Coronary artery (tissue), 2 donors: ENCODE measurements at regions not wholly inside any gene's neighbourhood (a gene's known extent, or its start where the extent isn't known, plus 50 kb on each side); places are given as distances from the start of the nearest gene placed in this dataset.

ENCODE experiments used
- DNase-seq: peaks from one replicate; pipeline ENCODE4 v3.0.0-alpha.2; 2017; ENCODE audit warnings: low spot score
- H3K27ac ChIP-seq, 2 donors: fragments of 200-600 bp; sonication (generic); one replicate each; pipeline ENCODE4 v1.5.1; 2016 to 2019
- H3K4me3 ChIP-seq: fragments of 200-600 bp; sonication (generic); 2 replicates; pipeline ENCODE4 v1.5.1; 2016; ENCODE audit warnings: mild to moderate bottlenecking, moderate library complexity
- TF ChIP-seq, protein P1 (sequence below): fragments of 200-600 bp; sonication (generic); IDR thresholded peaks from one replicate; pipeline ENCODE4 v1.5.1; 2019; ENCODE audit warnings: antibody characterized with exemption

DNA sequence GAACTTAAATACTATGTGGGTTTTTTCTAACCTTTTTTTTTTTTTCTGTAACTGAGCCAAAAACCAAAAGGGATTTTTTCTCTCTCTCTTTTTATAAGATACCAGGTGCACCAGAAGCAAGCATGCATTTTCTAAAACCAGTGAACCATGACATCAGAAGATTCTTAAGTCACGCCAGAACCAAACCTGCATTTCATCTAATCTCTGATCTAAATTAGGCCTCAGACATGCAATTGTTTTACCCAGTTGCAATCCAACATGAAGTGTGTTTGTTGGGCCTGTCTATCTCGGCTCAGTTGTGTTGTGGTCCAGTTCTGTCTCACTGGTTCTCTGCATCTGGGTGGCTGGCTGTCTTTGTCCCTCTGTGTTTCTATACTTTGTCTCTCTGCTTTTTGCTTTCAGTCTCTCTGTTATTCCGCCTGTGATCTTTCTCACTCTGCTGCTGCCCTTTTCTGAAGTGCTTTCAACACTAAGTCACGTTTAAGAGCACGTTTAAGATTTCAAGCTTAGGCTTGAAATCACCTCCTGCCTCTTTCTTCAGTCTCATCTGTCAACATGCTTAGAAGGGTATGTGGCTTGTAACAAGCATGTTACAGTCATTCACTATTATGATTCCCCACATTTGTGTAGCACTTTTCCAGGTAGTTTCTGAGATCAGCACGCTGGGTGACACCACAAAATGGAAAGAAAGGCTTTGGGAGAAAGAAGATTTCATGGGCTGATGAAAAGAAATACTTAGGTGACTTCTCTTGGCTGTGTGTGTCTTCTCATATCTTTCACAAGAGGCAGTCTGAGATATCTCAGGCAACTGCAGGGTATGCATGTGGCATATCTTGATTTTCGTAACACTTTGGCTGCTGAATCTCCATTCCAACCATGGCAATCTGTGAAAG is 488.9 kb downstream of the SHISA9 start:
- H3K4me3 ChIP-seq, result no peak overlapping the region
- TF ChIP-seq, protein P1, sequence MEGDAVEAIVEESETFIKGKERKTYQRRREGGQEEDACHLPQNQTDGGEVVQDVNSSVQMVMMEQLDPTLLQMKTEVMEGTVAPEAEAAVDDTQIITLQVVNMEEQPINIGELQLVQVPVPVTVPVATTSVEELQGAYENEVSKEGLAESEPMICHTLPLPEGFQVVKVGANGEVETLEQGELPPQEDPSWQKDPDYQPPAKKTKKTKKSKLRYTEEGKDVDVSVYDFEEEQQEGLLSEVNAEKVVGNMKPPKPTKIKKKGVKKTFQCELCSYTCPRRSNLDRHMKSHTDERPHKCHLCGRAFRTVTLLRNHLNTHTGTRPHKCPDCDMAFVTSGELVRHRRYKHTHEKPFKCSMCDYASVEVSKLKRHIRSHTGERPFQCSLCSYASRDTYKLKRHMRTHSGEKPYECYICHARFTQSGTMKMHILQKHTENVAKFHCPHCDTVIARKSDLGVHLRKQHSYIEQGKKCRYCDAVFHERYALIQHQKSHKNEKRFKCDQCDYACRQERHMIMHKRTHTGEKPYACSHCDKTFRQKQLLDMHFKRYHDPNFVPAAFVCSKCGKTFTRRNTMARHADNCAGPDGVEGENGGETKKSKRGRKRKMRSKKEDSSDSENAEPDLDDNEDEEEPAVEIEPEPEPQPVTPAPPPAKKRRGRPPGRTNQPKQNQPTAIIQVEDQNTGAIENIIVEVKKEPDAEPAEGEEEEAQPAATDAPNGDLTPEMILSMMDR, result no peak
- H3K27ac ChIP-seq, result no peak overlapping the region
- DNase-seq, result no peak

DNA sequence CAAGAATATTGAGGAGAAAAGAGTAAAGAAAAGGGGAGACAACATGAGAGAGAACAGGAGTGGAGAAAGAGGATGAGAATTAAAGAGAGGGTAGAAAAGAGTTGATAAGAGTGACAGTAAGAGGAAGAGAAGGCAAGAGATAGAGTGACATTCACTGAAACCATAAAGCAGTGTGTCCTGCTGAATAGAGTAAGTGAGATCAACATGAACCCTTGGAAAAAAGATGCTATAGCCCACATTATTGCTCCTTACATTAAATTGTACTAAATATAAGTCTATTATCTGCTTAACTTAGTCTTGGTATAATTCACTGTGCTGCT is 489.5 kb downstream of the SHISA9 start:
- Histone ChIP-seq H3K27ac (no peak overlapping the region), H3K4me3 (no peak overlapping the region)
- no peak for DNase-seq
- TF ChIP-seq, protein P1, result no peak

DNA sequence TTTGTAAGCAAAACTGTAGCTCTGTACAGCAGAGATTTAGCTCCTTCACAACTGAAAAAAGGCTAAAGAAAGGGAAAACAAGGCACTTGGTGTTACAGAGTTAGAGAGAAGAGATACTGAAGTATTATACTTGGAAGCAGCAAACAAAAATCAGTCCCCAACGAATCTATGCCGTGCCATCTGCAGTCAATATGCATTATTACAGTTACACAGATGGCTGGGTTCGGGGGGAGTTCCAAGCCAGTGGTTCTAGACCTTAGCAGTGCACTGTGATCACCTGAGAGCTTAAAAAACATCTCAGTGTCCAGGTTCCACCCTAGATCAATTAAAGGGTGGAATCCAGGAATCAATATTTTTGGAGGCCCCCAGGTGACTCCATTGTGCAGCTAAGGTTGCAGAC is 489.9 kb downstream of the SHISA9 start:
- TF ChIP-seq, protein P1, result no peak
- no peak overlapping the region for H3K27ac ChIP-seq

DNA sequence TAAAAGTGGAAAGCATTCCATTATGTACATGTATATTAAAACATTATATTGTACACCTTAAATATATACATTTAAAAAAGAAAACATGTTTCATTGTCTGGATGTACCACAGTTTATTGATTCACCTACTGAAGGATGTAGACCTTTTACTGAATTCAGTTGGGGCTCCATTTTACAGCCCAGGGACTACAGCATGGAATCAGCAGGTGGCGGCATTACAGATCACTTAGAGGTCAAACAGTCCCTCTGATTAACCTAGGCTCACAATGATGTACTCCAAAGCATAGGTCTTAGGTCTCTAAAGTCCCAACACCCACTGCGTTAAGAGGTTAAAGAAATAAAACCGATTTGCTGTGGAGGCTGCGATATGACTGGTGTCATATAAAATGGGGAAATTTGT is 490.9 kb downstream of the SHISA9 start:
- DNase-seq, result no peak
- Histone ChIP-seq H3K27ac (no peak overlapping the region), H3K4me3 (no peak overlapping the region)
- TF ChIP-seq, protein P1, result no peak

More for the DNA sequence above, 489.9 kb downstream of the SHISA9 start:
- no peak for DNase-seq
- H3K4me3 ChIP-seq, result no peak overlapping the region

DNA sequence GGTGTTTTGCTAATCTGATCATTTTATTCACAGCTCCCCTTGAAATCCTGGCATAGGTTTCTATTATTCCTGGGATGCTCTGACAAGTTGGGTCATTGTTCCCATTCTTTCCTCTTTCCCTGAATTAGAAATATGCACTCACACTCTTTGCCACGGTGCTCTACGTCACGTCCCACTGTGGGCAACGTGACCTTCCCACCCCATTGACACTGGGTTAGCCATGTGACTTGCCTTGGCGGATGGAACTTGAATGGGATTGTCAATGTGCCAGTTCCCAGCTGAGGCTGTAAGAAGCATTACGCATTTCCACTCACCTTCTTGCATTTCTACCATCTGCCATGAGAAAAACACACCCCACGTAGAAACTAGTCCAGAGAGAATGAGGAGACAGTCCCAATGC is 492.4 kb downstream of the SHISA9 start:
- TF ChIP-seq, protein P1, result no peak
- no peak for DNase-seq
- H3K27ac ChIP-seq, result no peak overlapping the region
- no peak overlapping the region for H3K4me3 ChIP-seq

DNA sequence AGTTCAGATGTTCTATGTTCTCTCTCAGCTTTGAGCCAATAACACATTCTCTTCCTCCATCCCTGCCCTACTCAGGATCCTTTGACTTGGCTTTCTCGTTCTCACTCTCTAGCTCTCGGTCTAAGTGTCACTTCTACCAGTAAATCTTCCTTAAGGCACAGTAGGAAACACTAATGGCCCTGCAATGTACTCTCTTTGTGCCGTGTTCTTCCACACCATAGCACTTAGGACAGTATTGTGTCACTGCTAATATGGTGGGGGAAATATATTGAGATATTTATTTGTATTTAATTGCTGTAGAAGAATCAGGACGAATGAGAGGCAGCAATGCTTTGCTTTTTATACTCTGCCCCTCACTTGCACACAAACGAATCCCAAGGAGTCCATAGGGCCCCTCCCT is 493.1 kb downstream of the SHISA9 start:
- no peak for DNase-seq
- Histone ChIP-seq H3K4me3 (no peak overlapping the region), H3K27ac (no peak overlapping the region)
- TF ChIP-seq, protein P1, result no peak

DNA sequence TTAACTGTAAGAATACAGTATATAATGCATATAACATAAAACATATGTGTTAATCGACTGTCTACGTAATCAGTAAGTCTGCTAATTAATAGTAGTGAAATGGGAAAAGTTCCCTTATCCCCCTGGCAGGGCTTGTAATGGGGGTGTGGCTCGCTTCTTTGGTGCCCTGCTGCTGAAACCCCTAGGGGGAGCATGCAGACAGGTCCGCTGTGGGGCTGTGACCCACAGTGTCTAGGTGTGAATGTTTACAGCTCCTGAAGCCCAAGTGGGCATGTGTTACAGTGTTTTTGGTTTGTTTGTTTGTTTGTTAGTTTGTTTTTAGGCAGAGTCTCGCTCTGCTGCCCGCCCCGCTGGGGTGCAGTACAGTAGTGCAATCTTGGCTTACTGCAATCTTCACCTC is 495.7 kb downstream of the SHISA9 start:
- H3K27ac ChIP-seq, result no peak overlapping the region

More for the DNA sequence above, 495.7 kb downstream of the SHISA9 start:
- no peak for DNase-seq
- TF ChIP-seq, protein P1, result no peak
- H3K4me3 ChIP-seq, result no peak overlapping the region
